ENCODE measurements at regions not wholly inside any gene's neighbourhood (a gene's known extent, or its start where the extent isn't known, plus 50 kb on each side); places are given as distances from the start of the nearest gene placed in this dataset.

DNA sequence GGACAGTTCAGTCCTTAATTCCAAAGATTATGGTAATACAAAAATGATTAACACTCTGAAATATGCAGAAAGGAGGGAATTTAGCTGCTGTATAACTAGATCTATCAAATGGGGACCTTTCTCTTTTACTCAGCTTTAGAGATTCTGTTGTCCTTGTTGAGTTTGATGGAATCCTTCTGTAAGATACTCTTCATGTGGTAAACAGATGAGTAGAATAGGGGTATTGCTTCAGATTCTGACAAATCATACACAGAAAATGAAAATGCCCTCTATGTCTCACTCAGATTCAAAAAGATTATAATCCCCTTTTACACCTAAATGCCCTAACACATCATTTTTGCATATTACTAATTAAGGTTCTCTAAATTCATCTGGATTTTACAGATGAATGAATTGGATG, 50.7 kb downstream of the ARHGAP35 start:
- Histone ChIP-seq H3K36me3 (ENCODE audit: control insufficient read depth, insufficient read depth, low read length) (no peaks in the 10 kb centered on the region), H3K4me3 (replicated peaks; ENCODE audit: low read depth, low read length) (no peak overlapping the region), H3K27me3 (replicated peaks; ENCODE audit: control insufficient read depth, insufficient read depth, low read length) (no peaks in the 10 kb centered on the region)
- TF ChIP-seq, protein P1, sequence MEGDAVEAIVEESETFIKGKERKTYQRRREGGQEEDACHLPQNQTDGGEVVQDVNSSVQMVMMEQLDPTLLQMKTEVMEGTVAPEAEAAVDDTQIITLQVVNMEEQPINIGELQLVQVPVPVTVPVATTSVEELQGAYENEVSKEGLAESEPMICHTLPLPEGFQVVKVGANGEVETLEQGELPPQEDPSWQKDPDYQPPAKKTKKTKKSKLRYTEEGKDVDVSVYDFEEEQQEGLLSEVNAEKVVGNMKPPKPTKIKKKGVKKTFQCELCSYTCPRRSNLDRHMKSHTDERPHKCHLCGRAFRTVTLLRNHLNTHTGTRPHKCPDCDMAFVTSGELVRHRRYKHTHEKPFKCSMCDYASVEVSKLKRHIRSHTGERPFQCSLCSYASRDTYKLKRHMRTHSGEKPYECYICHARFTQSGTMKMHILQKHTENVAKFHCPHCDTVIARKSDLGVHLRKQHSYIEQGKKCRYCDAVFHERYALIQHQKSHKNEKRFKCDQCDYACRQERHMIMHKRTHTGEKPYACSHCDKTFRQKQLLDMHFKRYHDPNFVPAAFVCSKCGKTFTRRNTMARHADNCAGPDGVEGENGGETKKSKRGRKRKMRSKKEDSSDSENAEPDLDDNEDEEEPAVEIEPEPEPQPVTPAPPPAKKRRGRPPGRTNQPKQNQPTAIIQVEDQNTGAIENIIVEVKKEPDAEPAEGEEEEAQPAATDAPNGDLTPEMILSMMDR (IDR thresholded peaks at IDR 0.05; ENCODE audit: insufficient read depth, low read length, poor library complexity, severe bottlenecking): no peak
- DNase-seq (ENCODE audit: extremely low read depth, insufficient read length): no peak

DNA sequence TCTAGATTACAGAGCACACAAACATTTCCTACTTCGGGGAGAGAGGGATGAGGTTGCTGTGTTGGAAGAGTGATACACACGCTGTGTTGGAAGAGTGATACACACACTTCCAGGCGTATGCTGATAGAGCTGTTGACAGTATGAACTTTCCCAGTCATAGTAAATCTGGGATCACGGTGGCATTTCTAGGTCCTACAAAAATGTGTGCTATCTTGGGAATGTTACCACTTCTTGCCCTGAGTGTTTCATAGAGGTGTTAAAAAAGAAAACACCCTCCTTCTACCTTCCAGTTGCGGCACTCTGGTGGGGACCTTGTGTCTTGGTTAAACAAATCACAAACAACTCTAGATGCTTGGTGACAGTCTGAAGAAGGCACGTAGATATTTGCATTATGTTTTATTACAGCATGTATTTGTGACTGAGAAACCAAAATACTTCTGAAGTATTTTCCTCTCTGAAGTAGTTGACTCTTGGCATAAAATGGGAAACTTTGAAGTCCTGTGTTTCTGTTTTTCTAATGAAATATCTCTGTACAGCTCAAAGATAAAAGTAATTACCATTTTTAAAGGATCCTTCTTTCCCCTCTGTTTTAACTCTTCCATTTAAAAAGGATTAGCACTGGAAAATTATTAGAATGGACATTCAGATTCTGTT, 52.5 kb downstream of the ARHGAP35 start:
- Histone ChIP-seq H3K36me3 (ENCODE audit: control insufficient read depth, insufficient read depth, low read length) (no peaks in the 10 kb centered on the region; the same call in 1 of the 2 replicates), H3K27me3 (replicated peaks; ENCODE audit: control insufficient read depth, insufficient read depth, low read length) (no peaks in the 10 kb centered on the region), H3K4me3 (replicated peaks; ENCODE audit: low read depth, low read length) (no peak overlapping the region)
- TF ChIP-seq, protein P1 (IDR thresholded peaks at IDR 0.05; ENCODE audit: insufficient read depth, low read length, poor library complexity, severe bottlenecking): no peak
- no peak for DNase-seq (ENCODE audit: extremely low read depth, insufficient read length)

DNA sequence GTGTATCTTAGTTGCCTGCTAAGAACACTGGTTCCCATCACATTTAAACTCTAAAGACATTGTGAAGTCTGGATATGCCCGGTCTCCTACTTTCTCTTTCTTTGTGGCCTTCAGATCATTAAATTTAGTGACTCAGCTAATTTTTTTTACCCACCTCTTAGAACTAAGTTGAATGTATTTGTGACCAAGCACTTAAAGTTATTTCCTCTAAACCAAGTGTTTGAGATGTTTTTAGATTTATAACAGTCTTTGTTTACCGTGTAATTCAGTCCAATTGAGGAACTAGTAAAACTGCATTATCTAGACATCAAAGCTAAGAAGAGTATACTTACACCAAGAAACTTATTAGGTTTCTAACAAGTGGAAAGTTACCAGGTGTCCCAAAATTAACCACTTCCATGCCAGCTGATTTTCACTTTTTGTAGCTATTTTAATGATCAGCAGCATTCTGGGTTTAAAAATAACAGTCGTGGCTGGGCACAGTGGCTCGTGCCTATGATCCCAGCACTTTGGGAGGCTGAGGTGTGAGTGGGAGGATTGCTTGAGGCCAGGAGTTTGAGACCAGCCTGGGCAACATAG, 53.1 kb downstream of the ARHGAP35 start:
- Histone ChIP-seq H3K4me3 (replicated peaks; ENCODE audit: low read depth, low read length) (no peak overlapping the region), H3K27me3 (replicated peaks; ENCODE audit: control insufficient read depth, insufficient read depth, low read length) (no peaks in the 10 kb centered on the region), H3K36me3 (ENCODE audit: control insufficient read depth, insufficient read depth, low read length) (peaks cover 5% of the 10 kb centered on the region)
- TF ChIP-seq, protein P1 (IDR thresholded peaks at IDR 0.05; ENCODE audit: insufficient read depth, low read length, poor library complexity, severe bottlenecking): no peak
- peak; percentile 25 for DNase-seq (ENCODE audit: extremely low read depth, insufficient read length)

DNA sequence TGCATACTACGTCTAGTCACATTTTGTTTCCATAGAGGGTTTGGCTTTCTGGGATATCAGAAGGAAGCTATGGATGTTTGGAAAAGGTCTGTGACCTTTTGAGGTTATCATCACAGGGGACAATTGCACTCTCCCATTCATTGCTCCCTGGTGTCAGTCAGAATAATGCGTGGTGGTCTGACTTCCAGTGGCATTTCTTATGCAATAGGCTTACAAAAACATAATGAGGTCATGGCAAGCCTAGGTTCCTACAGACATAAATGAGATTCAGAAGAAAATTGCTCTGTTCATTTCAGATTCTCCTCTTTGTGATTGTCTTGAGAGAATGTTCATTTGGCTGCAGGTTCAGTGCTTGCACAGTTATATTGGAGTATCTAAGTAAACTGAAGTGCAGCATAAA, 54.6 kb downstream of the ARHGAP35 start:
- TF ChIP-seq, protein P1 (IDR thresholded peaks at IDR 0.05; ENCODE audit: insufficient read depth, low read length, poor library complexity, severe bottlenecking): no peak
- H3K27me3 ChIP-seq (replicated peaks; ENCODE audit: control insufficient read depth, insufficient read depth, low read length): no peaks in the 10 kb centered on the region
- peaks cover 13% of the 10 kb centered on the region for H3K36me3 ChIP-seq (ENCODE audit: control insufficient read depth, insufficient read depth, low read length)
- H3K4me3 ChIP-seq (replicated peaks; ENCODE audit: low read depth, low read length): no peak overlapping the region
- DNase-seq (ENCODE audit: extremely low read depth, insufficient read length): no peak

GRCh38 chr19:46917002-46917401, 56.2 kb downstream of the ARHGAP35 start:
- TF ChIP-seq, protein P1 (IDR thresholded peaks at IDR 0.05; ENCODE audit: insufficient read depth, low read length, poor library complexity, severe bottlenecking): no peak
- Histone ChIP-seq H3K27me3 (replicated peaks; ENCODE audit: control insufficient read depth, insufficient read depth, low read length) (no peaks in the 10 kb centered on the region), H3K4me3 (replicated peaks; ENCODE audit: low read depth, low read length) (no peak overlapping the region), H3K36me3 (ENCODE audit: control insufficient read depth, insufficient read depth, low read length) (peaks cover 19% of the 10 kb centered on the region)
- no peak for DNase-seq (ENCODE audit: extremely low read depth, insufficient read length)

All from GM06990 (cell line).